ENCODE measurements at regions not wholly inside any gene's neighbourhood (a gene's known extent, or its start where the extent isn't known, plus 50 kb on each side); places are given as distances from the start of the nearest gene placed in this dataset.
"Not testable (repeated sequence)": the region's sequence is repeated elsewhere in the genome, so short reads cannot be mapped to it uniquely, and the experiment has no call there.

DNA sequence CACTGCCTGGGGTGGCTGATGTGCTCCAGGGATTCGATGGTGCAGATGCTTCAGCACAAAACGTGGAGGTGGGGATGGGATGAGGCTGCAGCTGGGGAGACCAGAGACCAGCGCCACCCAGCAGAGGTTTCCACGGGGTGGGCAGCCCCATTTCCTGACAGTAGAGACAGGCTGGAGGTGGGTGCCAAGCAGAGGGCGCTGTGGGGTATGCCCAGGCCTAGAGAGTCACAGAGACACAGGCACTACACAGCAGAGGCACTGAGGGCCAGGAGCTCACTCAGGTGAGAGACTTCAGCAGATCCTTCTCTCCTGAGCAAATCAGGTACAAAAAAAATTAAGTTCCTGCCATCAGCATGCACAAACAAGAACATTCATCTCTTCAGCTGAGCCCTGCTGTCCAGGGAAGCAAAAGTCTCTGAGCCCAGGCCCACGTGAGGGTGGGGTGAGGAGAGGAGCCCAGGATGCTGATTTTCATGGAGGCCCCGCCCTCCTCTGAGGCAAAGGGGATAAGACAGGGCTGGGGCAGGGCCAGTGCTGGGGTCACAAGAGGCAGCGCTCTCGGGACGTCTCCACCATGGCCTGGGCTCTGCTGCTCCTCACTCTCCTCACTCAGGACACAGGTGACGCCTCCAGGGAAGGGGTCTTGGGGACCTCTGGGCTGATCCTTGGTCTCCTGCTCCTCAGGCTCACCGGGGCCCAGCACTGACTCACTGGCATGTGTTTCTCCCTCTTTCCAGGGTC, 53.1 kb downstream of the GGTLC2 start:
- DNase-seq (ENCODE audit: low spot score) = no peak

DNA sequence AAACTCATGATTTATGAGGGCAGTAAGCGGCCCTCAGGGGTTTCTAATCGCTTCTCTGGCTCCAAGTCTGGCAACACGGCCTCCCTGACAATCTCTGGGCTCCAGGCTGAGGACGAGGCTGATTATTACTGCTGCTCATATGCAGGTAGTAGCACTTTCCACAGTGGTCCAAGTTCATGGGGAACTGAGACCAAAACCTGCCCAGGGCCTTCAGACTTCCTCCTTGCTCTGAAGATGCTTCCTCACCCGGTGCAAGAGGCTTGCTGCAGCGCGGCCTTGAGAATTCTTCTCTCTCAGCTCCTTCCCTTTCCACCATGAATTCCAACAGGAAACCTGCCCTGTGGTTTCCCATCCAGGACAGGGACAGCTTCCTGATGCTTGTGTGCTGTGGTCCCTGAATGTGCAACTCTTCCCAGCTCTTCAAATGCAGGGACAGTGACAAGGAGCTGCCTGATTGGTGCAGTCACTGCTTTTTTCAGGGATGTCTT, 53.9 kb downstream of the GGTLC2 start:
- no peak for DNase-seq (ENCODE audit: low spot score)

- DNase-seq (ENCODE audit: low spot score) = no peak
These were observed 56.2 kb downstream of the GGTLC2 start for GRCh38 chr22:22700631-22701030.

DNA sequence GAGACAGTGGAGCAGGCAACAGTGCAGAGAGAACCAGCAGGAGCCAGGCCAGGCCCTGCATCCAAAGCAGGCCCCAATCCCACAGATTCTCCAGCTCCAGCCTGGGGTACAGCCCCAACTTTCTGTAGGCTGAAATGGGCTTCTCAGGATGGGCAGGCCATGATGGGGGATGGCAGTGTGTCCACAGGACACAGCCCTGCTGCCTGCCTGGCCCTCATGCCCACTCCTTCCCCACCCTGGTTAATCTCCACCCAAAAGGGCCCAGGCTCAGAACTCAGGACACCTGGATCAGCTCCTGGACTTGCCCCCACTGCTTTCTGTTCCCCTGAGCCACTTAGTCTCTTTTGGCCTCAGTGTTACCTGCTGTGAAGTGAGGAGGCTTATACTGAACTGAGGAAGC, 57.1 kb downstream of the GGTLC2 start:
- DNase-seq (ENCODE audit: low spot score) = not testable (repeated sequence)

GRCh38 chr22:22702237-22703202, 58.1 kb downstream of the GGTLC2 start:
- no peak for DNase-seq (ENCODE audit: low spot score)

DNA sequence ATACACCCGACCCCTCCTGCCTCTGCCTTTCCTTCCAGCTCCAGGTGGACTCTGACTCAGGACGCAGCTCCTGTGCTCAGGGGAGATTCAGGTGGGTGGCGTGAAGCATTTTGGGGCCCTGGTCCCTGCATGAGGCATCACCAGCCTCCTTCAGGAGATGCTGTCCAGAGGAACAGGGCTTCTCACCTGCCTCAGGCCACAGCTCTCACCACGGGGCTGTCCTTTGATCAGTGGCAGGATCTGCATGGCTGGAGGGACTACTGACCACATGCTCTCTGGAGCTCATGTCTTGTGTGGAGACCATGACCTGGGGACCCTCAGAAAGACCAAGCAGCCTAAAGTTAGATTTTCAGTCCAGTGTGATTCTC, 58.8 kb downstream of the GGTLC2 start:
- no peak for DNase-seq (ENCODE audit: low spot score)

GRCh38 chr22:22703715-22704114, 59.3 kb downstream of the GGTLC2 start:
- no peak for DNase-seq (ENCODE audit: low spot score)

- no peak for DNase-seq (ENCODE audit: low spot score)
These were observed 59.9 kb downstream of the GGTLC2 start for GRCh38 chr22:22704156-22704946.

DNA sequence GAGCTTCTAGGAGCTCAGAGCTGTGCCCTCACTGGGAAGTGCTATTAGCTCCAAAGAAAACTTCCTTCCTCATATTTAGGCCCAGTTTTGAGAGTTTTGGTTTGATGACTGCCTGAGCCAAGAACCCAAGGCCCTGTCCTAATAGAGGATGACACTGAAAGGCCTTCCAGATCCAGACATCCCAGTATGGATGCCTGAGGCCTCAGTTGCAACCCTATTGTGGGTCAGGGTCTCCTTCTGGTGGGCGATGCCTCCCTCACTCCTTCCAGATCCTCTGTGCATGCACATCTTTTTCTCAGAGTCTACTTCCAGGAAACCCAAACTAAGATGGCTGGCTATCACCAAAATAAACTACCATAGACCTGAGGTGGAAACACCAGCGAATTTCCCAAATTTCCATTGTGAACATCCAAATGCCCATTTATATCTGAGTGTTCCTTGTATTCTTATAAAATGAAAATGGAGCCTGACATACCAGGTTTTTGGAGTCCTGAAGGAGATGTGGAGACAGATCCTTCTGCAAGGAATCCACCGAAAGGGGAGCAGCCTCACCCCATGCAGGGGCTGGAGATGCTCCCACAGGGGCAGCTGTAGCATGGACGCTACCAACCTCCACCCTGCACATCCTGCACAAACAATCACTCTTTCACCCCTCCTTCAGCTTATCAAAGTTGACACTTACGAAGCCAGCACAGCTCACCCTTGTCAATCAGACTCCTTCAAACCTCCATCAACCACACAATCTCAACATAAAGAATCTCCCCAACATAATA, 61.1 kb downstream of the GGTLC2 start:
- no peak for DNase-seq (ENCODE audit: low spot score)

DNA sequence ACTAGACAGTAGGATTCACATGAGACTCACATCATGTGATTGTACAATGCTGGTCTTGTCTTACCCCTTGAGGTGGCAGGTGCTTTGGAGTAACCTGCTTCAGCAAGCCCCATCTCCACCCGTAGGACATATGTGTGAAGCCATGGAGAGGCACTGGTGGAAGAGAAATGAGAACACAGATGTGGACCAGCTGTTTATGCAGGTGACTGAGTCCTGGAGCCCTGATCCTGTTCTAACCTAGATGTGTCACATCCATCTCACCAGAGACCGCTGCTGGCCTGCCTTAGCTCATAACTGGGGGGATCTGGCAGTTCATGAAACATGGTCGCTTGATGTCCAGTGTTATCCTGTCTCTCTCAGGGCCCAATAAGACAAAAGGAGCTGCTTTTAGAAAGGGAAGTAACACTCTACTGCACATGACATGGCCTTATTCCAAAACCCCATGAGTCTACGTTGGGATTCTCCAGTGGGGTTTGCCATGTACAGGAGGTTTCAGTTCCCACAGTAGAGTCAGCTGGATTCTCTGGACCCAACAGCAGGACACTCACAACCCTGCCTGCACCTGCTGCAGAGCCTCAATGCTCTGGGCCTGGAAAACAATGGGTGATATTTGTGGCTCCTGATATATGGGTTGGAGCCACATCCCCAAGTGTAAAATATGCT, 62.0 kb downstream of the GGTLC2 start:
- DNase-seq (ENCODE audit: low spot score) = no peak

- no peak for DNase-seq (ENCODE audit: low spot score)
These were observed 65.5 kb downstream of the GGTLC2 start for GRCh38 chr22:22709719-22710445.

- DNase-seq (ENCODE audit: low spot score) = peak; percentile 87
These were observed 66.5 kb downstream of the GGTLC2 start for GRCh38 chr22:22710719-22711531.

- no peak for DNase-seq (ENCODE audit: low spot score)
These were observed 67.1 kb downstream of the GGTLC2 start for GRCh38 chr22:22711532-22711913.

DNA sequence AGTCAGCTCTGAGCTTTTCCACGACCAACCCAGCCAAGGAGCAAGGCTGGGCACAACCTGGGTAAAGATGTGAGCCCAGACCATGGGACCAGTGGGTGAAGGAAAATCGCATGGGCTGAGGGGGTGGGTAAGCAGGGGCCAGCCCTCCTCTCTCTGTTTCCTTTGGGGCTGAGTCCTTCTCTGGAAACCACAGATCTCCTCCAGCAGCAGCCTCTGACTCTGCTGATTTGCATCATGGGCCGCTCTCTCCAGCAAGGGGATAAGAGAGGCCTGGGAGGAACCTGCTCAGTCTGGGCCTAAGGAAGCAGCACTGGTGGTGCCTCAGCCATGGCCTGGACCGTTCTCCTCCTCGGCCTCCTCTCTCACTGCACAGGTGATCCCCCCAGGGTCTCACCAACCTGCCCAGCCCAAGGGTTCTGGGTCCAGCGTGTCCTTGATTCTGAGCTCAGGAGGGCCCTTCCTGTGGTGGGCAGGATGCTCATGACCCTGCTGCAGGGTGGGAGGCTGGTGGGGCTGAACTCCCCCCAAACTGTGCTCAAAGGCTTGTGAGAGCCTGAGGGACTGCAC, 67.8 kb downstream of the GGTLC2 start:
- DNase-seq (ENCODE audit: low spot score) = no peak

DNA sequence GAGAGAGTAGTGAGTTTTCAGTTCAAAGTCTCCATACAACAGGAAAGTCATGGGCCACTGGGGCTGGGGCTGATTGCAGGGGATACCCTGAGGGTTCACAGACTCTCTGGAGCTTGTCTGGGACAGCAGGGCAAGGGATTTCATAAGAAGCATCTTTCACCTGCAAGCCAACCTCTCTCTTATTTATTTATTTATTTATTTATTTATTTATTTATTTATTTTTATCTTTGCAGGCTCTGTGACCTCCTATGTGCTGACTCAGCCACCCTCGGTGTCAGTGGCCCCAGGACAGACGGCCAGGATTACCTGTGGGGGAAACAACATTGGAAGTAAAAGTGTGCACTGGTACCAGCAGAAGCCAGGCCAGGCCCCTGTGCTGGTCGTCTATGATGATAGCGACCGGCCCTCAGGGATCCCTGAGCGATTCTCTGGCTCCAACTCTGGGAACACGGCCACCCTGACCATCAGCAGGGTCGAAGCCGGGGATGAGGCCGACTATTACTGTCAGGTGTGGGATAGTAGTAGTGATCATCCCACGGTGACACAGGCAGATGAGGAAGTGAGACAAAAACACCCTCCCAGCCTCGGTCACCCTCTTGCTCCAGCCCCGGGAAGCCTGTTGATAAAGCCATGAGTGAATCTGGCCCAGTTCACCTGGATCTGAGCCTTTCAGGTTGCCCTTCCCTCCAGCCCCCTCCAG, 68.4 kb downstream of the GGTLC2 start:
- no peak for DNase-seq (ENCODE audit: low spot score)

- no peak for DNase-seq (ENCODE audit: low spot score)
These were observed 69.0 kb downstream of the GGTLC2 start for GRCh38 chr22:22713416-22713815.

DNA sequence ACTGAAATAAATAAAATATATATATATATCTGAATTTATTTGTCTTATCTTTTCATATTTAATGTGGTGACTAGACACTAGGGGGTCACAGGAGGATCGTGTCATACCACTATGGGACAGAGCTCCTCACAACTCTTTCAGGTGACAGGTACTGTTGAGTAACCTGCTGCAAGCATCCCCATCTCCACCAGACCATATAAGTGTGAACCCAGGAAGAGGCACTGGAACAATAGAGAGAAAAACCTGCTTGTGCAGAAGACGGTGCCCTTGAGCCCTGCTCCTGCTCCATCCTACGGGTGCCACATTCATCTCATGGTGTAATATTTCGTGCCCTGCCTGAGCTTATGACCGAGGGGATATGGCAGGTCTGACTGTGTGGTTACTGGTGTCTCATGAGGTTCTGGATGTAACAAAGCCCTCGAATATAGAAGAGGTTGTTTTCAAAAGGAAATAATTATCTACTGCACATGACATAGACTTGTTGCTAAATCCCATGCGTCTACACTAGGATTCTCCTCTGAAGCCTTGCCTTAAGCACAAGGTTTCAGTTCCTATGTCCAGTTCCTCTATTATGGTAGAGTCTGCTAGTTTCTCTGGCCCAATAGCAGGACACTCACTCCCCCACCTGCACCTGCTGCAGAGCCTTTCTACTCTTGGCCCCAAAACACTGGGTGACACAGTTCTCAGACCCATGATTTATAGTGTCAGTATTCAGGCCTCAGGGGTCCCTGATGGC, 70.4 kb downstream of the GGTLC2 start:
- no peak for DNase-seq (ENCODE audit: low spot score)
